ENCODE measurements at regions not wholly inside any gene's neighbourhood (a gene's known extent, or its start where the extent isn't known, plus 50 kb on each side); places are given as distances from the start of the nearest gene placed in this dataset.

DNA sequence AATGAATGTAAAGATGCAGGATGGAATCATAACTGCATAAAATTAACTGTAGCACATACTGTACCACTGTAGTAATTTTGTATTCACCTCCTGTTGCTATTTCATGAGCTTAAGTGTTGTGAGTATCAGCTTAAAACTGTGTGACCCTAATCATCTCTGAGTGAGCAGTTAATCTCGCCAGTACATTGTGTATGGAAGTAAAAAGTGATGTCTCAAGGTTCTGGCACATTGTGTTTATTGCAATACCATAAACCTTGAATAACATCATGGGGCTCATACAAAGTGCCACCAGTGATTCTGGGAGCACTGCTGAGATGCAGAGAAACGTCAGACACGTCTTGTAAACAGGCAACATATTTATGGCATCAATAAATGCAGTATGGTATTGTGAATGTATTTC lies 124.5 kb downstream of the PMAIP1 start:
- no peak for TF ChIP-seq POU5F1 (IDR thresholded peaks at IDR 0.05; ENCODE audit: low read depth, low read length)
- TF ChIP-seq EGR1 (IDR thresholded peaks at IDR 0.05; ENCODE audit: borderline replicate concordance, low read depth, low read length), result no peak
- TF ChIP-seq RAD21 (IDR thresholded peaks at IDR 0.05 in 1 of 2, conservative IDR thresholded peaks at IDR 0.05 in 1 of 2; ENCODE audit: low read depth in 2 of 2, low read length in 2 of 2), result no peak
- TF ChIP-seq SUZ12 (IDR thresholded peaks at IDR 0.05; ENCODE audit: low read length), result no peak
- no peak for TF ChIP-seq ZNF274 (IDR thresholded peaks at IDR 0.05; ENCODE audit: borderline replicate concordance, extremely low read depth, low read length)
- Histone ChIP-seq H3K23me2 (ENCODE audit: low read depth, low read length) (no peaks in the 10 kb centered on the region), H4K8ac (ENCODE audit: extremely low read depth, insufficient read depth, low read length) (no peak overlapping the region), H2BK15ac (ENCODE audit: low read length) (no peak overlapping the region), H3K27me3 (replicated peaks in 1 of 4; ENCODE audit: control insufficient read depth in 3 of 4, extremely low read depth in 1 of 4, insufficient read depth in 3 of 4, low read length in 3 of 4) (peaks cover 0 to 1% (median 0%) of the 10 kb centered on the region in 4 experiments; a peak in 1 of 7 replicates), H3K4me2 (ENCODE audit: insufficient read depth in 1 of 2, low read depth in 2 of 2, low read length in 2 of 2) (no peak overlapping the region), H3K4me3 (ENCODE audit: extremely low read depth in 1 of 4, insufficient read depth in 2 of 4, low read depth in 3 of 4, low read length in 4 of 4) (no peak overlapping the region), H2AFZ (ENCODE audit: low read length) (no peak overlapping the region), H3K23ac (ENCODE audit: insufficient read length) (no peak overlapping the region), H3K27ac (ENCODE audit: low read depth, low read length) (no peak overlapping the region), H4K91ac (replicated peaks; ENCODE audit: insufficient read length, low read length) (no peak overlapping the region), H3K14ac (ENCODE audit: insufficient read length) (no peak overlapping the region), H2BK20ac (ENCODE audit: low read length) (no peak overlapping the region), H3K9me3 (ENCODE audit: insufficient read depth in 2 of 2, low read depth in 1 of 2, low read length in 1 of 2) (no peaks in the 10 kb centered on the region), H3K36me3 (ENCODE audit: control insufficient read depth in 2 of 4, insufficient read depth in 4 of 4, low read length in 3 of 4) (no peaks in the 10 kb centered on the region), H3K79me1 (ENCODE audit: low read depth, low read length) (no peaks in the 10 kb centered on the region), H2AK5ac (ENCODE audit: low read depth, low read length) (no peak overlapping the region), H2BK5ac (ENCODE audit: low read depth, low read length) (no peak overlapping the region), H3K9ac (replicated peaks in 1 of 4; ENCODE audit: extremely low read depth in 1 of 4, low read depth in 3 of 4, low read length in 3 of 4) (no peak overlapping the region), H2BK120ac (replicated peaks; ENCODE audit: low read depth, low read length) (no peak overlapping the region), H3K4ac (replicated peaks; ENCODE audit: insufficient read length, low read depth, low read length) (no peak overlapping the region), H3K56ac (replicated peaks; ENCODE audit: insufficient read length, low read depth, low read length) (no peak overlapping the region), H2BK12ac (ENCODE audit: low read depth, low read length) (no peak overlapping the region), H3K79me2 (ENCODE audit: control insufficient read depth in 1 of 2, insufficient read depth in 2 of 2, low read length in 2 of 2) (no peaks in the 10 kb centered on the region), H4K20me1 (replicated peaks in 1 of 2; ENCODE audit: control insufficient read depth in 1 of 2, insufficient read depth in 2 of 2, low read length in 2 of 2) (no peaks in the 10 kb centered on the region), H3K18ac (ENCODE audit: extremely low read depth, low read length) (no peak overlapping the region), H3K4me1 (replicated peaks in 1 of 4; ENCODE audit: control insufficient read depth in 3 of 4, insufficient read depth in 4 of 4, low read length in 3 of 4) (peaks cover 0 to 9% (median 0%) of the 10 kb centered on the region in 4 experiments; a peak in 3 of 7 replicates), H4K5ac (ENCODE audit: insufficient read length, low read depth, low read length) (no peak overlapping the region)
- CTCF ChIA-PET (ENCODE audit: partially characterized antibody), result no interaction called here
- FAIRE-seq, result no peak
- 71% methylated on average over 3 of the region's 3 CpGs; no CpG with 5 or more reads in 1 of the 2 experiments for WGBS, 2 experiments (ENCODE audit: extremely low coverage in 1 of 2, insufficient coverage in 1 of 2, insufficient read length in 1 of 2, insufficient replicate concordance in 2 of 2, low coverage in 1 of 2, low lambda C conversion rate in 2 of 2, missing lambda C conversion rate in 1 of 2)
- DNase-seq (ENCODE audit: low read depth in 1 of 2, low spot score in 2 of 2), result no peak
- POLR2A ChIA-PET (ENCODE audit: partially characterized antibody), result no interaction called here

Data from H1 (cell line).